ENCODE measurements at regions not wholly inside any gene's neighbourhood (a gene's known extent, or its start where the extent isn't known, plus 50 kb on each side); places are given as distances from the start of the nearest gene placed in this dataset.

- Mint-ChIP-seq H3K9me3 (peaks cover 5% of the 10 kb centered on the region), H3K4me1 (peaks cover 9% of the 10 kb centered on the region), H3K4me3 (no peak overlapping the region), H3K36me3 (ENCODE audit: low read depth) (peaks cover 5% of the 10 kb centered on the region), H3K27me3 (ENCODE audit: low read depth, poor library complexity) (no peaks in the 10 kb centered on the region), H3K27ac (no peak overlapping the region)
- no peak for DNase-seq
- no peak for TF ChIP-seq CTCF (IDR thresholded peaks at IDR 0.05)
Observed at GRCh38 chr6:22658934-22659333, 89.6 kb downstream of the HDGFL1 start.

GRCh38 chr6:22664968-22665367 lies 95.6 kb downstream of the HDGFL1 start:
- Mint-ChIP-seq H3K27ac (no peak overlapping the region), H3K9me3 (peaks cover 5% of the 10 kb centered on the region), H3K36me3 (ENCODE audit: low read depth) (peaks cover 5% of the 10 kb centered on the region), H3K4me3 (no peak overlapping the region), H3K4me1 (no peaks in the 10 kb centered on the region), H3K27me3 (ENCODE audit: low read depth, poor library complexity) (no peaks in the 10 kb centered on the region)
- TF ChIP-seq CTCF (IDR thresholded peaks at IDR 0.05) = no peak
- no peak for DNase-seq

GRCh38 chr6:22666021-22666420 lies 96.7 kb downstream of the HDGFL1 start:
- no peak overlapping the region for H3K27ac Mint-ChIP-seq
- peaks cover 5% of the 10 kb centered on the region for H3K36me3 Mint-ChIP-seq (ENCODE audit: low read depth)
- no peak for TF ChIP-seq CTCF (IDR thresholded peaks at IDR 0.05)
- H3K4me1 Mint-ChIP-seq = no peaks in the 10 kb centered on the region
- peaks cover 5% of the 10 kb centered on the region for H3K9me3 Mint-ChIP-seq
- H3K27me3 Mint-ChIP-seq (ENCODE audit: low read depth, poor library complexity) = no peaks in the 10 kb centered on the region
- no peak for DNase-seq
- H3K4me3 Mint-ChIP-seq = no peak overlapping the region

- Mint-ChIP-seq H3K27me3 (ENCODE audit: low read depth, poor library complexity) (no peaks in the 10 kb centered on the region), H3K4me1 (no peaks in the 10 kb centered on the region), H3K9me3 (peaks cover 5% of the 10 kb centered on the region), H3K27ac (no peak overlapping the region), H3K4me3 (no peak overlapping the region), H3K36me3 (ENCODE audit: low read depth) (peaks cover 5% of the 10 kb centered on the region)
- DNase-seq = no peak
- no peak for TF ChIP-seq CTCF (IDR thresholded peaks at IDR 0.05)
Observed at GRCh38 chr6:22666586-22666985, 97.2 kb downstream of the HDGFL1 start.

- TF ChIP-seq CTCF (IDR thresholded peaks at IDR 0.05) = no peak
- H3K36me3 Mint-ChIP-seq (ENCODE audit: low read depth) = peaks cover 2% of the 10 kb centered on the region
- no peak overlapping the region for H3K27ac Mint-ChIP-seq
- H3K4me1 Mint-ChIP-seq = no peaks in the 10 kb centered on the region
- H3K27me3 Mint-ChIP-seq (ENCODE audit: low read depth, poor library complexity) = no peaks in the 10 kb centered on the region
- DNase-seq = no peak
- H3K4me3 Mint-ChIP-seq = no peak overlapping the region
- peaks cover under 1% of the 10 kb centered on the region for H3K9me3 Mint-ChIP-seq
Observed at GRCh38 chr6:22667855-22668254, 98.5 kb downstream of the HDGFL1 start.

GRCh38 chr6:22668307-22668706 lies 98.9 kb downstream of the HDGFL1 start:
- Mint-ChIP-seq H3K27me3 (ENCODE audit: low read depth, poor library complexity) (no peaks in the 10 kb centered on the region), H3K27ac (no peak overlapping the region), H3K9me3 (no peaks in the 10 kb centered on the region), H3K4me3 (no peak overlapping the region), H3K36me3 (ENCODE audit: low read depth) (no peaks in the 10 kb centered on the region), H3K4me1 (no peaks in the 10 kb centered on the region)
- TF ChIP-seq CTCF (IDR thresholded peaks at IDR 0.05) = no peak
- no peak for DNase-seq

All from nephron progenitor cell (in vitro differentiated cells).